HEK293 (cell line): ENCODE measurements at regions not wholly inside any gene's neighbourhood (a gene's known extent, or its start where the extent isn't known, plus 50 kb on each side); places are given as distances from the start of the nearest gene placed in this dataset.

Experiments
- CTCF ChIA-PET: fragments of 350-600 bp; formaldehyde crosslinking; extraction: SDS; loops from one replicate; lab custom pipeline; 2021; ENCODE audit warnings: antibody characterized with exemption; lab: Yijun Ruan, JAX
- POLR2A ChIA-PET: fragments of 300-600 bp; formaldehyde crosslinking; extraction: SDS; loops from one replicate; lab custom pipeline; 2020; ENCODE audit warnings: antibody characterized with exemption, inconsistent platforms; lab: Yijun Ruan, JAX
- H3K27ac ChIP-seq: fragments of 200-500 bp; sonication (Bioruptor generic); 2 replicates; pipeline ENCODE4 v1.5.1; 2014; ENCODE audit warnings: low read depth, low read length, control low read depth, inconsistent platforms; ENCODE audit errors: extremely low read depth
- H3K36me3 ChIP-seq, 2 experiments: fragments of 200-500 bp in 1 of 2; sonication (Bioruptor generic) in 1 of 2; 1 replicate in 1 of 2; 2 replicates in 1 of 2; pipeline ENCODE4 v1.5.1; 2014 to 2017; ENCODE audit warnings: inconsistent platforms in 2 of 2, low read length in 2 of 2; ENCODE audit not compliant: control insufficient read depth in 2 of 2, insufficient read depth in 1 of 2
- H3K4me1 ChIP-seq: fragments of 200-500 bp; sonication (Bioruptor generic); 2 replicates; pipeline ENCODE4 v1.5.1; 2014; ENCODE audit warnings: mild to moderate bottlenecking, low read length, inconsistent platforms; ENCODE audit not compliant: control insufficient read depth, insufficient read depth
- H3K4me3 ChIP-seq: 2 replicates; pipeline ENCODE4 v1.5.1; 2011; ENCODE audit warnings: low read depth, mild to moderate bottlenecking, control low read depth, low read length, moderate library complexity
- H3K9me3 ChIP-seq: fragments of 200-500 bp; sonication (Bioruptor generic); 2 replicates; pipeline ENCODE4 v1.5.1; 2014; ENCODE audit warnings: low read depth, low read length, inconsistent platforms; ENCODE audit not compliant: control insufficient read depth, insufficient read depth
- ATF2 ChIP-seq: fragments of 450-650 bp; formaldehyde crosslinking; IDR thresholded peaks from 2 replicates; pipeline ENCODE4 v1.5.1; 2016; ENCODE audit warnings: missing biosample characterization, missing genetic modification characterization, low read depth
- BCL11B ChIP-seq: fragments of 450-650 bp; formaldehyde crosslinking; IDR thresholded peaks from 2 replicates; pipeline ENCODE4 v1.5.1; 2016; ENCODE audit warnings: low read depth, missing biosample characterization, missing genetic modification characterization
- FEZF1 ChIP-seq: fragments of 450-650 bp; formaldehyde crosslinking; IDR thresholded peaks from 2 replicates; pipeline ENCODE4 v1.5.1; 2016; ENCODE audit warnings: missing biosample characterization, missing genetic modification characterization
- HOXD13 ChIP-seq: sonication (generic); formaldehyde crosslinking; IDR thresholded peaks from 2 replicates; pipeline ENCODE4 v1.8.0; 2022; ENCODE audit warnings: missing genetic modification reagents, borderline replicate concordance
- KLF1 ChIP-seq: fragments of 450-650 bp; formaldehyde crosslinking; IDR thresholded peaks from 2 replicates; pipeline ENCODE4 v1.5.1; 2016; ENCODE audit warnings: missing biosample characterization, missing genetic modification characterization
- SCRT2 ChIP-seq: fragments of 450-650 bp; formaldehyde crosslinking; IDR thresholded peaks from 2 replicates; pipeline ENCODE4 v1.5.1; 2016; ENCODE audit warnings: missing biosample characterization, missing genetic modification characterization
- WT1 ChIP-seq: fragments of 450-650 bp; formaldehyde crosslinking; IDR thresholded peaks from 2 replicates; pipeline ENCODE4 v1.5.1; 2016; ENCODE audit warnings: missing biosample characterization, missing genetic modification characterization
- ZBTB17 ChIP-seq: fragments of 450-650 bp; formaldehyde crosslinking; IDR thresholded peaks from 2 replicates; pipeline ENCODE4 v1.5.1; 2016; ENCODE audit warnings: missing biosample characterization, missing genetic modification characterization
- ZBTB8A ChIP-seq: fragments of 450-650 bp; formaldehyde crosslinking; IDR thresholded peaks from 2 replicates; pipeline ENCODE4 v1.5.1; 2016; ENCODE audit warnings: missing biosample characterization, missing genetic modification characterization
- ZFP41 ChIP-seq: fragments of 450-650 bp; formaldehyde crosslinking; IDR thresholded peaks from 2 replicates; pipeline ENCODE4 v1.5.1; 2016; ENCODE audit warnings: missing biosample characterization, missing genetic modification characterization, borderline replicate concordance
- ZIC2 ChIP-seq: fragments of 450-650 bp; formaldehyde crosslinking; IDR thresholded peaks from 2 replicates; pipeline ENCODE4 v1.5.1; 2016; ENCODE audit warnings: missing biosample characterization, missing genetic modification characterization
- ZNF138 ChIP-seq: fragments of 450-650 bp; formaldehyde crosslinking; IDR thresholded peaks from 2 replicates; pipeline ENCODE4 v1.5.1; 2016; ENCODE audit warnings: missing biosample characterization, missing genetic modification characterization, borderline replicate concordance
- ZNF341 ChIP-seq: fragments of 450-650 bp; formaldehyde crosslinking; IDR thresholded peaks from 2 replicates; pipeline ENCODE4; 2016; ENCODE audit warnings: low read depth, missing biosample characterization, missing genetic modification characterization
- ZNF391 ChIP-seq: fragments of 450-650 bp; formaldehyde crosslinking; IDR thresholded peaks from 2 replicates; pipeline ENCODE4 v1.5.1; 2016; ENCODE audit warnings: low read depth, missing biosample characterization, missing genetic modification characterization, borderline replicate concordance
- ZNF654 ChIP-seq: fragments of 450-650 bp; formaldehyde crosslinking; IDR thresholded peaks from 2 replicates; pipeline ENCODE4 v1.5.1; 2016; ENCODE audit warnings: low read depth, missing biosample characterization, missing genetic modification characterization
- ZNF658 ChIP-seq: fragments of 450-650 bp; formaldehyde crosslinking; IDR thresholded peaks from 2 replicates; pipeline ENCODE4; 2016; ENCODE audit warnings: missing biosample characterization, missing genetic modification characterization
- ZNF660 ChIP-seq: fragments of 450-650 bp; IDR thresholded peaks from 2 replicates; pipeline ENCODE4 v1.5.1; 2018; ENCODE audit warnings: missing biosample characterization, mild to moderate bottlenecking, missing genetic modification characterization
- ZXDB ChIP-seq: fragments of 450-650 bp; formaldehyde crosslinking; IDR thresholded peaks from 2 replicates; pipeline ENCODE4 v1.5.1; 2016; ENCODE audit warnings: missing biosample characterization, missing genetic modification characterization
- TF ChIP-seq, protein P1 (sequence below): fragments of 450-650 bp; formaldehyde crosslinking; IDR thresholded peaks from 2 replicates; pipeline ENCODE4 v1.5.1; 2016; ENCODE audit warnings: missing biosample characterization, missing genetic modification characterization
- TF ChIP-seq, protein P2 (sequence below): fragments of 450-650 bp; formaldehyde crosslinking; IDR thresholded peaks from 2 replicates; pipeline ENCODE4 v1.5.1; 2016; ENCODE audit warnings: missing biosample characterization, missing genetic modification characterization
- TF ChIP-seq, protein P3 (sequence below): fragments of 450-650 bp; formaldehyde crosslinking; IDR thresholded peaks from 2 replicates; pipeline ENCODE4 v1.5.1; 2016; ENCODE audit warnings: missing biosample characterization, missing genetic modification characterization
- TF ChIP-seq, protein P4 (sequence below): fragments of 450-650 bp; formaldehyde crosslinking; IDR thresholded peaks from 2 replicates; pipeline ENCODE4 v1.5.1; 2017; ENCODE audit warnings: missing biosample characterization, missing genetic modification characterization

DNA sequence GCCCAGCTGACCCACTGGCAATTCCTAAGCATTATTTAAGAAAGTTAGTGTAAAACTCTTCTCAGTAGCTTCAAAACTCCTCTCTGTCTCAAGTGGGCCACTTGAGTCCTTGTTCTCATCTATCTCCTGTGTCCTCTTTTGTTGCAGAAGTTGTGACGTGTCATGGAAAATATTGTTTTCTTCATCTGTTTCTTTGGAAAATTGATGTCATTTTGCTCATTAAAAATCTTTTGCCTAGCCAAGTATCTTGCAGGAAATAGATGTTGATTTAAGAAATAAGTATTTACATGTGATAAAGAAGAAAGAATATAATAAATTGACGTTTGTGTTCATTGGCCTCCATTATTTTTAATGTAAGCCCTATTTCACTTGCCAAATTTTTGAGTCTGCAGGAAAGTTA lies 1158.4 kb upstream of the SEMA6A start:
- Histone ChIP-seq H3K9me3 (no peaks in the 10 kb centered on the region), H3K36me3 (no peaks in the 10 kb centered on the region), H3K4me1 (no peaks in the 10 kb centered on the region), H3K27ac (no peak overlapping the region), H3K4me3 (no peak overlapping the region)
- ChIA-PET POLR2A (no interaction called here), CTCF (interaction anchor here (0.6 kb wide), 1 partner anchor 45 kb away, joined by 3 read pairs; no protein-coding TSS in a partner anchor)
- no peak for TF ChIP-seq KLF1
- no peak for TF ChIP-seq ZIC2 (tag by site-specific recombination)
- no peak for TF ChIP-seq FEZF1 (tag by site-specific recombination)
- TF ChIP-seq ZNF391 (tag by site-specific recombination) = no peak
- no peak for TF ChIP-seq ZNF658 (tag by site-specific recombination)
- no peak for TF ChIP-seq ZNF341 (tag by site-specific recombination)
- no peak for TF ChIP-seq BCL11B
- TF ChIP-seq, protein P1, sequence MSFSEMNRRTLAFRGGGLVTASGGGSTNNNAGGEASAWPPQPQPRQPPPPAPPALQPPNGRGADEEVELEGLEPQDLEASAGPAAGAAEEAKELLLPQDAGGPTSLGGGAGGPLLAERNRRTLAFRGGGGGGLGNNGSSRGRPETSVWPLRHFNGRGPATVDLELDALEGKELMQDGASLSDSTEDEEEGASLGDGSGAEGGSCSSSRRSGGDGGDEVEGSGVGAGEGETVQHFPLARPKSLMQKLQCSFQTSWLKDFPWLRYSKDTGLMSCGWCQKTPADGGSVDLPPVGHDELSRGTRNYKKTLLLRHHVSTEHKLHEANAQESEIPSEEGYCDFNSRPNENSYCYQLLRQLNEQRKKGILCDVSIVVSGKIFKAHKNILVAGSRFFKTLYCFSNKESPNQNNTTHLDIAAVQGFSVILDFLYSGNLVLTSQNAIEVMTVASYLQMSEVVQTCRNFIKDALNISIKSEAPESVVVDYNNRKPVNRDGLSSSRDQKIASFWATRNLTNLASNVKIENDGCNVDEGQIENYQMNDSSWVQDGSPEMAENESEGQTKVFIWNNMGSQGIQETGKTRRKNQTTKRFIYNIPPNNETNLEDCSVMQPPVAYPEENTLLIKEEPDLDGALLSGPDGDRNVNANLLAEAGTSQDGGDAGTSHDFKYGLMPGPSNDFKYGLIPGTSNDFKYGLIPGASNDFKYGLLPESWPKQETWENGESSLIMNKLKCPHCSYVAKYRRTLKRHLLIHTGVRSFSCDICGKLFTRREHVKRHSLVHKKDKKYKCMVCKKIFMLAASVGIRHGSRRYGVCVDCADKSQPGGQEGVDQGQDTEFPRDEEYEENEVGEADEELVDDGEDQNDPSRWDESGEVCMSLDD (tag by site-specific recombination) = no peak
- no peak for TF ChIP-seq ZBTB17 (tag by site-specific recombination)
- no peak for TF ChIP-seq ZNF660
- TF ChIP-seq HOXD13 = no peak
- TF ChIP-seq SCRT2 = no peak

DNA sequence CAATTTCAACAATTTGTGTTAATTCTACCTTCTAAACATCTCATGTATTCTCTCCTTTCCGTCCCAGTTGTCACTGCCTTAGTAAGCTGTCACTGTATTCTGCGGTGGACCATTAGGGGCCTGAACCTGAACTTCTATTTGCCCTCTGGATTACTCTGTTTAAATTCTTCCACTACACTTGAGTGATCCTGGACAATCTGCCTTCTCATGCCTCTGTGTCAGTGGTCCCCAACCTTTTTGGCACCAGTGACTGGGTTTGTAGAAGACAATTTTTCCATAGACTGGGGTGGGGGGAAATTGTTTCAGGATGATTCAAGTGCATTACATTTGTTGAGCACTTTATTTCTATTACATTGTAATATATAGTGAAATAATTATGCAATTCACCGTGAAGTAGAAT lies 1157.6 kb upstream of the SEMA6A start:
- Histone ChIP-seq H3K36me3 (no peaks in the 10 kb centered on the region), H3K27ac (no peak overlapping the region), H3K4me1 (no peaks in the 10 kb centered on the region), H3K4me3 (no peak overlapping the region), H3K9me3 (no peaks in the 10 kb centered on the region)
- TF ChIP-seq, protein P2, sequence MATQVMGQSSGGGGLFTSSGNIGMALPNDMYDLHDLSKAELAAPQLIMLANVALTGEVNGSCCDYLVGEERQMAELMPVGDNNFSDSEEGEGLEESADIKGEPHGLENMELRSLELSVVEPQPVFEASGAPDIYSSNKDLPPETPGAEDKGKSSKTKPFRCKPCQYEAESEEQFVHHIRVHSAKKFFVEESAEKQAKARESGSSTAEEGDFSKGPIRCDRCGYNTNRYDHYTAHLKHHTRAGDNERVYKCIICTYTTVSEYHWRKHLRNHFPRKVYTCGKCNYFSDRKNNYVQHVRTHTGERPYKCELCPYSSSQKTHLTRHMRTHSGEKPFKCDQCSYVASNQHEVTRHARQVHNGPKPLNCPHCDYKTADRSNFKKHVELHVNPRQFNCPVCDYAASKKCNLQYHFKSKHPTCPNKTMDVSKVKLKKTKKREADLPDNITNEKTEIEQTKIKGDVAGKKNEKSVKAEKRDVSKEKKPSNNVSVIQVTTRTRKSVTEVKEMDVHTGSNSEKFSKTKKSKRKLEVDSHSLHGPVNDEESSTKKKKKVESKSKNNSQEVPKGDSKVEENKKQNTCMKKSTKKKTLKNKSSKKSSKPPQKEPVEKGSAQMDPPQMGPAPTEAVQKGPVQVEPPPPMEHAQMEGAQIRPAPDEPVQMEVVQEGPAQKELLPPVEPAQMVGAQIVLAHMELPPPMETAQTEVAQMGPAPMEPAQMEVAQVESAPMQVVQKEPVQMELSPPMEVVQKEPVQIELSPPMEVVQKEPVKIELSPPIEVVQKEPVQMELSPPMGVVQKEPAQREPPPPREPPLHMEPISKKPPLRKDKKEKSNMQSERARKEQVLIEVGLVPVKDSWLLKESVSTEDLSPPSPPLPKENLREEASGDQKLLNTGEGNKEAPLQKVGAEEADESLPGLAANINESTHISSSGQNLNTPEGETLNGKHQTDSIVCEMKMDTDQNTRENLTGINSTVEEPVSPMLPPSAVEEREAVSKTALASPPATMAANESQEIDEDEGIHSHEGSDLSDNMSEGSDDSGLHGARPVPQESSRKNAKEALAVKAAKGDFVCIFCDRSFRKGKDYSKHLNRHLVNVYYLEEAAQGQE (tag by site-specific recombination) = no peak
- no peak for TF ChIP-seq WT1 (tag by site-specific recombination)
- TF ChIP-seq, protein P3, sequence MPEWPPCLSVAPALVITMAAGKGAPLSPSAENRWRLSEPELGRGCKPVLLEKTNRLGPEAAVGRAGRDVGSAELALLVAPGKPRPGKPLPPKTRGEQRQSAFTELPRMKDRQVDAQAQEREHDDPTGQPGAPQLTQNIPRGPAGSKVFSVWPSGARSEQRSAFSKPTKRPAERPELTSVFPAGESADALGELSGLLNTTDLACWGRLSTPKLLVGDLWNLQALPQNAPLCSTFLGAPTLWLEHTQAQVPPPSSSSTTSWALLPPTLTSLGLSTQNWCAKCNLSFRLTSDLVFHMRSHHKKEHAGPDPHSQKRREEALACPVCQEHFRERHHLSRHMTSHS (tag by site-specific recombination) = no peak
- TF ChIP-seq ZFP41 (tag by site-specific recombination) = no peak
- TF ChIP-seq, protein P1 (tag by site-specific recombination) = no peak
- TF ChIP-seq ZNF654 = no peak
- TF ChIP-seq, protein P4, sequence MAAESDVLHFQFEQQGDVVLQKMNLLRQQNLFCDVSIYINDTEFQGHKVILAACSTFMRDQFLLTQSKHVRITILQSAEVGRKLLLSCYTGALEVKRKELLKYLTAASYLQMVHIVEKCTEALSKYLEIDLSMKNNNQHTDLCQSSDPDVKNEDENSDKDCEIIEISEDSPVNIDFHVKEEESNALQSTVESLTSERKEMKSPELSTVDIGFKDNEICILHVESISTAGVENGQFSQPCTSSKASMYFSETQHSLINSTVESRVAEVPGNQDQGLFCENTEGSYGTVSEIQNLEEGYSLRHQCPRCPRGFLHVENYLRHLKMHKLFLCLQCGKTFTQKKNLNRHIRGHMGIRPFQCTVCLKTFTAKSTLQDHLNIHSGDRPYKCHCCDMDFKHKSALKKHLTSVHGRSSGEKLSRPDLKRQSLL = no peak
- no peak for TF ChIP-seq ZNF138 (tag by site-specific recombination)
- TF ChIP-seq ZNF658 (tag by site-specific recombination) = no peak
- no peak for TF ChIP-seq ATF2 (tag by site-specific recombination)
- TF ChIP-seq ZXDB (tag by site-specific recombination) = no peak
- TF ChIP-seq ZBTB8A (tag by site-specific recombination) = no peak
- CTCF ChIA-PET = no interaction called here
- POLR2A ChIA-PET = no interaction called here
